ENCODE measurements at regions not wholly inside any gene's neighbourhood (a gene's known extent, or its start where the extent isn't known, plus 50 kb on each side); places are given as distances from the start of the nearest gene placed in this dataset.

- DNase-seq (ENCODE audit: low spot score), result no peak
These were observed 58.4 kb upstream of the OTX2 start for GRCh38 chr14:56868660-56869059.

GRCh38 chr14:56862836-56863235 lies 52.6 kb upstream of the OTX2 start:
- DNase-seq (ENCODE audit: low spot score), result no peak

- no peak for DNase-seq (ENCODE audit: low spot score)
These were observed 50.2 kb upstream of the OTX2 start for GRCh38 chr14:56860441-56860840.
